HG03095 (cell line): ENCODE measurements at regions not wholly inside any gene's neighbourhood (a gene's known extent, or its start where the extent isn't known, plus 50 kb on each side); places are given as distances from the start of the nearest gene placed in this dataset.
"Not testable (repeated sequence)": the region's sequence is repeated elsewhere in the genome, so short reads cannot be mapped to it uniquely, and the experiment has no call there.

ENCODE experiments used
- ATAC-seq: cut with Tn5 transposase; IDR thresholded peaks from one replicate; pipeline ENCODE4 v1.9.1; 2021; ENCODE audit warnings: moderate library complexity; ENCODE audit not compliant: unreplicated experiment

GRCh38 chr16:29136046-29136696 is 151.3 kb downstream of the LAT start:
- ATAC-seq = not testable (repeated sequence)

GRCh38 chr16:29135098-29135497 is 150.2 kb downstream of the LAT start:
- not testable (repeated sequence) for ATAC-seq

- ATAC-seq = not testable (repeated sequence)
These were observed 149.0 kb downstream of the LAT start for GRCh38 chr16:29133681-29134430.

- ATAC-seq = not testable (repeated sequence)
These were observed 148.0 kb downstream of the LAT start for GRCh38 chr16:29132869-29133268.

GRCh38 chr16:29132444-29132843 is 147.6 kb downstream of the LAT start:
- not testable (repeated sequence) for ATAC-seq

GRCh38 chr16:29130901-29131851 is 146.3 kb downstream of the LAT start:
- ATAC-seq = not testable (repeated sequence)

- ATAC-seq = not testable (repeated sequence)
These were observed 145.4 kb downstream of the LAT start for GRCh38 chr16:29130131-29130711.

- ATAC-seq = not testable (repeated sequence)
These were observed 144.7 kb downstream of the LAT start for GRCh38 chr16:29129458-29130038.

GRCh38 chr16:29128732-29129457 is 144.0 kb downstream of the LAT start:
- not testable (repeated sequence) for ATAC-seq

GRCh38 chr16:29127806-29128420 is 143.1 kb downstream of the LAT start:
- ATAC-seq = not testable (repeated sequence)

- no peak for ATAC-seq
These were observed 141.8 kb downstream of the LAT start for GRCh38 chr16:29126616-29127015.

- ATAC-seq = no peak
These were observed 141.2 kb downstream of the LAT start for GRCh38 chr16:29126057-29126494.

GRCh38 chr16:29124828-29125227 is 140.0 kb downstream of the LAT start:
- no peak for ATAC-seq

GRCh38 chr16:29124162-29124561 is 139.3 kb downstream of the LAT start:
- ATAC-seq = not testable (repeated sequence)

GRCh38 chr16:29120680-29121079 is 135.8 kb downstream of the LAT start:
- ATAC-seq = not testable (repeated sequence)

- ATAC-seq = not testable (repeated sequence)
These were observed 133.6 kb downstream of the LAT start for GRCh38 chr16:29118301-29118957.

- no peak for ATAC-seq
These were observed 132.8 kb downstream of the LAT start for GRCh38 chr16:29117631-29118030.

- ATAC-seq = no peak
These were observed 132.1 kb downstream of the LAT start for GRCh38 chr16:29116980-29117379.

- not testable (repeated sequence) for ATAC-seq
These were observed 131.4 kb downstream of the LAT start for GRCh38 chr16:29116207-29116606.
